Ascending aorta (tissue), 2 donors: ENCODE measurements at regions not wholly inside any gene's neighbourhood (a gene's known extent, or its start where the extent isn't known, plus 50 kb on each side); places are given as distances from the start of the nearest gene placed in this dataset.

ENCODE experiments used
- DNase-seq, 2 donors: peaks; one replicate each; pipeline ENCODE4 v3.0.0-alpha.2; 2019; ENCODE audit warnings: low spot score in 2 of 2
- H3K27ac ChIP-seq, 2 donors: fragments of 200-600 bp; sonication (generic); one replicate each; pipeline ENCODE4 v1.5.1; 2016 to 2017; ENCODE audit warnings: mild to moderate bottlenecking in 1 of 2
- H3K27me3 ChIP-seq: fragments of 200-600 bp; sonication (generic); one replicate; pipeline ENCODE4 v1.5.1; 2017
- H3K36me3 ChIP-seq, 2 donors: fragments of 200-600 bp; sonication (generic); one replicate each; pipeline ENCODE4 v1.5.1; 2016
- H3K4me1 ChIP-seq, 2 donors: fragments of 200-600 bp; sonication (generic); one replicate each; pipeline ENCODE4 v1.5.1; 2016 to 2017; ENCODE audit warnings: mild to moderate bottlenecking in 1 of 2
- H3K4me3 ChIP-seq, 2 donors: fragments of 200-600 bp; sonication (generic); one replicate each; pipeline ENCODE4 v1.5.1; 2016 to 2017; ENCODE audit warnings: mild to moderate bottlenecking in 1 of 2
- H3K9me3 ChIP-seq, 2 donors: fragments of 200-600 bp; sonication (generic); one replicate each; pipeline ENCODE4 v1.5.1; 2016
- intact Hi-C: fragments of 100-400 bp; cut with DNase I; formaldehyde crosslinking; loops from one replicate; pipeline ENCODE4 v1.15.1; 2023
- TF ChIP-seq, protein P1 (sequence below), 3 experiments: fragments of 200-600 bp in 2 of 3; fragments of 450-650 bp in 1 of 3; sonication (generic) in 2 of 3; IDR thresholded peaks; one replicate each; pipeline ENCODE4 v1.5.1; 2016 to 2019; ENCODE audit warnings: antibody characterized with exemption in 3 of 3, mild to moderate bottlenecking in 1 of 3, moderate library complexity in 1 of 3

GRCh38 chr2:15752552-15753232, 161.0 kb downstream of the DDX1 start:
- H3K36me3 ChIP-seq: no peaks in the 10 kb centered on the region
- H3K4me3 ChIP-seq: no peak overlapping the region
- DNase-seq: no peak
- TF ChIP-seq, protein P1, sequence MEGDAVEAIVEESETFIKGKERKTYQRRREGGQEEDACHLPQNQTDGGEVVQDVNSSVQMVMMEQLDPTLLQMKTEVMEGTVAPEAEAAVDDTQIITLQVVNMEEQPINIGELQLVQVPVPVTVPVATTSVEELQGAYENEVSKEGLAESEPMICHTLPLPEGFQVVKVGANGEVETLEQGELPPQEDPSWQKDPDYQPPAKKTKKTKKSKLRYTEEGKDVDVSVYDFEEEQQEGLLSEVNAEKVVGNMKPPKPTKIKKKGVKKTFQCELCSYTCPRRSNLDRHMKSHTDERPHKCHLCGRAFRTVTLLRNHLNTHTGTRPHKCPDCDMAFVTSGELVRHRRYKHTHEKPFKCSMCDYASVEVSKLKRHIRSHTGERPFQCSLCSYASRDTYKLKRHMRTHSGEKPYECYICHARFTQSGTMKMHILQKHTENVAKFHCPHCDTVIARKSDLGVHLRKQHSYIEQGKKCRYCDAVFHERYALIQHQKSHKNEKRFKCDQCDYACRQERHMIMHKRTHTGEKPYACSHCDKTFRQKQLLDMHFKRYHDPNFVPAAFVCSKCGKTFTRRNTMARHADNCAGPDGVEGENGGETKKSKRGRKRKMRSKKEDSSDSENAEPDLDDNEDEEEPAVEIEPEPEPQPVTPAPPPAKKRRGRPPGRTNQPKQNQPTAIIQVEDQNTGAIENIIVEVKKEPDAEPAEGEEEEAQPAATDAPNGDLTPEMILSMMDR (IDR thresholded peaks at IDR 0.05): no peak
- no peaks in the 10 kb centered on the region for H3K9me3 ChIP-seq
- intact Hi-C loops: no loop called here
- H3K4me1 ChIP-seq: peaks cover 5 to 18% of the 10 kb centered on the region in 2 donors
- no peak overlapping the region for H3K27ac ChIP-seq
- no peaks in the 10 kb centered on the region for H3K27me3 ChIP-seq

GRCh38 chr2:15753233-15753798, 161.6 kb downstream of the DDX1 start:
- no peak overlapping the region for H3K4me3 ChIP-seq
- H3K36me3 ChIP-seq: no peaks in the 10 kb centered on the region
- no peak for DNase-seq
- TF ChIP-seq, protein P1 (IDR thresholded peaks at IDR 0.05): no peak
- no peaks in the 10 kb centered on the region for H3K9me3 ChIP-seq
- H3K27ac ChIP-seq: no peak overlapping the region
- intact Hi-C loops: no loop called here
- no peaks in the 10 kb centered on the region for H3K27me3 ChIP-seq
- peaks cover 5 to 14% of the 10 kb centered on the region in 2 donors for H3K4me1 ChIP-seq

DNA sequence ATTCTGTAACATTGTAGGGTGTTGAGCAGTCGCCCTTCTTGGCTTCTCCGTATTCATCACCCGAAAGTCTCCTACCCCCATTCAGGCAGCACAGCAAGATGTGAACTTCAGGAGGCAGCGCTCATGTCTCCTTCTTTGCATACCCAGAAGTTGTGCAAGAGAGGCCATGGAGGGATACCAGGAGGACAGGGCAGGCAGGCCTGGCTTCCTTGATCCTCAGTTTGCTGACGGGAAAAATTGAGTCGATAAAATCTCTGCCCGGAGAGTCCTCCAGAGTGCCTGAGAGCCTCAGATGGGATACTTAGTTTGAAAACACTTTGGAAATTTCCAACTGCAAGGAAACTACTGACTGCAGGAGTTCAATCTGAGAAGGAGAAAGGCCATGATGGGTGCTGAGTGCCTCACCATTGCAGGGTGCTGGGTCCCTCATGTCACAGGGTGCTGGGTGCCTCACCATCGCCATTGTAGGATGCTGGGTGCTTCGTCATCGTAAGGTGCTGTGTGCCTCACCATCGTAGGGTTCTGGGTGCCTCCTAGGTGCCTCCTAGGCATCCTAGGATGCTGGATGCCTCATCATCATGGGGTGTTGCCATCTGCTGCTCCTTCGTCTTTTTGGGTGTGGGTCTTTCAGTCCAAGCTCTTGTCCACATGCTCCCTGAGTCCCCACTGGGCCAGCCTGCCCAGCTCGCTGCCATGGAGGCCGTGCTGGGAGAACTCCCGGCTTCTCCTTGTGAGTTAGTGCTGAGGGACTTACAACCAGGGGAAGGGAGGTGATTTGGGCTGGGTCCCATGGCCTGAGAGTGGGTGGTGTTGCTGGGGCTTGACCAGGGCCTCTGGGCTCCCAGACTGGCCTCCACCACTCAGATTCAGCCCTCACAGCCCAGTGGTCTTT, 162.4 kb downstream of the DDX1 start:
- intact Hi-C loops: no loop called here

DNA sequence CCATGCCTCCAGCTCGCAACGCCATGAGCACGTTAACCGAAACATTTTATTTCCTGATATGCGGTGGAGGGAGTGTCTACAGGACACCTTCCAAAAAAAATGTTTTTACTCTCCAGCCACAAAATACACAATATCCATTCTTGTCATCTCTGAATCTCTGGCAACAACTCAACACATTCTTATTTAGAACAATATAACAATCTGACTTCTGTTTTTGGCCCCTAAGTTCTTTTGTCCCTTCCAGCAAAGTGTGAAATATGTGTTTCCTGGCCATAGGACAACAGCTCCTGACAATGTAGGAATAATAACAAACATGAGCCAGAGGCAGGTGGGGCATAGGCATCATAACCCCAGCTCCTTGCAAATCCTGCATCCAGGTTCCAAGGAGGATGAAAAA, 163.0 kb downstream of the DDX1 start:
- DNase-seq: no peak
- TF ChIP-seq, protein P1 (IDR thresholded peaks at IDR 0.05): no peak
- Histone ChIP-seq H3K4me1 (peaks cover 2 to 5% of the 10 kb centered on the region in 2 donors), H3K27me3 (no peaks in the 10 kb centered on the region), H3K36me3 (no peaks in the 10 kb centered on the region), H3K4me3 (no peak overlapping the region), H3K27ac (no peak overlapping the region), H3K9me3 (no peaks in the 10 kb centered on the region)
- intact Hi-C loops: no loop called here

More for the DNA sequence above, 162.4 kb downstream of the DDX1 start:
- Histone ChIP-seq H3K27ac (no peak overlapping the region), H3K27me3 (no peaks in the 10 kb centered on the region), H3K36me3 (no peaks in the 10 kb centered on the region), H3K4me3 (no peak overlapping the region), H3K9me3 (no peaks in the 10 kb centered on the region), H3K4me1 (peaks cover 5 to 11% of the 10 kb centered on the region in 2 donors)
- DNase-seq: no peak
- TF ChIP-seq, protein P1 (IDR thresholded peaks at IDR 0.05): no peak

DNA sequence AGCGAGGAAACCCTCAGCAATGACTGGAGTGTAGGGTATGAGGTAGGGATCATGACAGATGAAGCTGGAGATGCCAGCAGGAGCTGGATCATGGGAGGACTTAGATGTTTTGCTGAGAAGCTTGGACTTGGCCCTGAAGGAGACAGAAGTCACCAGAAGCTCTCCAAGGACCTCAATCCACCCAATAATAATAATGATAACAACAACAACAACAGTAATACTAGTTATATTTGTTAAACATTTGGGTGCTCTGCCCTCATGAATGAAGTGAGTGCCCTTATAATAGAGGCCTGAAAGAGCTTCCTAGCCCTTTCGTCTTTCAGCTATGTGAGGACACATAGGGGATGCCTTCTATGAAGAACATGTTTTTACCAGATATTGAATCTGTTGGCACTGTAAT, 163.9 kb downstream of the DDX1 start:
- TF ChIP-seq, protein P1 (IDR thresholded peaks at IDR 0.05): no peak
- H3K27me3 ChIP-seq: no peaks in the 10 kb centered on the region
- no peak overlapping the region for H3K4me3 ChIP-seq
- H3K9me3 ChIP-seq: no peaks in the 10 kb centered on the region
- no peak for DNase-seq
- H3K4me1 ChIP-seq: peaks cover 0 to 3% of the 10 kb centered on the region in 2 donors
- H3K36me3 ChIP-seq: no peaks in the 10 kb centered on the region
- intact Hi-C loops: no loop called here
- H3K27ac ChIP-seq: no peak overlapping the region
